Renal cortex interstitium (tissue), 11 donors: ENCODE measurements at regions not wholly inside any gene's neighbourhood (a gene's known extent, or its start where the extent isn't known, plus 50 kb on each side); places are given as distances from the start of the nearest gene placed in this dataset.
"Not testable (repeated sequence)": the region's sequence is repeated elsewhere in the genome, so short reads cannot be mapped to it uniquely, and the experiment has no call there.

Experiments used
- DNase-seq, 11 donors: peaks; one replicate each; pipeline ENCODE4 v3.0.0-alpha.2; 2013; ENCODE audit warnings: low read depth in 9 of 11, low spot score in 4 of 11; ENCODE audit errors: extremely low read depth in 1 of 11

GRCh38 chr2:198312596-198313483 lies 508.4 kb downstream of the PLCL1 start:
- no peak for DNase-seq

DNA sequence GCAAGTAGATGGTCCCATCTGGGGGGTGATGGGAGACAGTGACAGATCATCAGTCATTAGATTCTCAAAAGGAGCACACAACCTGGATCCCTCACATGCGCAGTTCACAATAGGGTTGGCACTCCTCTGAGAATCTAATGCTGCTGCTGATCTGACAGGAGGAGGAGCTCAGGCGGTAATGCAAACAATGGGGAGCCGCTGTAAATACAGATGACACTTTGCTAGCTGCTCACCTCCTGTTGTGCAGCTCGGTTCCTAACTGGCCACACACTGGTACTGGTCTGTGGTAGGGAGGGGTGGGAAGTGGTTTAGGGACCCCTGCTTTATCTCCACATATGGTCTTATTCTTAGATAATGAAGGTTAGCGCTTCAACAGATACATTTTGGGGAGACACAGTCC lies 506.6 kb downstream of the PLCL1 start:
- DNase-seq = no peak

GRCh38 chr2:198309673-198310280 lies 505.4 kb downstream of the PLCL1 start:
- peak in 10 of 11 donors; percentile 30 to 61 (median 41) for DNase-seq

- no peak for DNase-seq
Measured at GRCh38 chr2:198309081-198309480, 504.7 kb downstream of the PLCL1 start.

GRCh38 chr2:198308368-198308767 lies 504.0 kb downstream of the PLCL1 start:
- DNase-seq = no peak

DNA sequence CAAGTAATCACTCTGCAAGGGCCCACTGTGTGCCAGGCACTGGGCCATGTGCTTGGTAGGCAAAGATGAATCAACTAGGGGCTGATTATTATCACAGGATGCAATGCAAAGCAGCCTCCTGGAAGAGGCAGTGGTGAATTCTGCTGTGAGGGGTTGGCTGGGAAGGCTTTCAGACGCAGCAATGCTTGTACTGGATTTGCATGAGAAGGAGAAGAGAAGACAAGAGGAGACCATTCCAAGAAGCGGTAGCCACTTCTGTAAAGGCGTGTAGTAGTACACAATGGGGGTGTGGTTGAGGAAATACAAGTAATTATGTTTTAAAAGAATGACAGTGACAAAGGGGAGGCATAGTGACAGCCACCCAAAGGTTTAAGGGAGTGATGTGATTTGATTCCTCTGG lies 502.7 kb downstream of the PLCL1 start:
- DNase-seq = no peak

DNA sequence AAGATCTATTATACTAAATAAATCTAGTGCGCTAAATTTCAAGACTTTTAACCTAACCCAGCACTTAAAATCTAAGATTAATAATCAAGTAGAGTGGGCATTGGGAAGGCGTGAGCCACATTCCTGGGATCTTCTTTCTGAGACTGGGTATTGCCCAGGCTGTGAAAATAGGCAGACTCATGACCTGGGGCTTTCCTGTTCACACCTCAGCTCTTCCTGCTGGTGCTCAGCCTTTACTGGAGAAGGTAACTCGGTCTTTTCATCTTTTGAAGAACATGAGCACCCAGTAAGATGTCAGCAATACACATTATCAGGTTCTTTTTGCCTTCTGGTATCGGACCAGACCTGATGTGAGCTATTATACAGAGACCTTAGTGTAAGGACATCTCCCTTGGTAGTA lies 500.5 kb downstream of the PLCL1 start:
- no peak for DNase-seq

DNA sequence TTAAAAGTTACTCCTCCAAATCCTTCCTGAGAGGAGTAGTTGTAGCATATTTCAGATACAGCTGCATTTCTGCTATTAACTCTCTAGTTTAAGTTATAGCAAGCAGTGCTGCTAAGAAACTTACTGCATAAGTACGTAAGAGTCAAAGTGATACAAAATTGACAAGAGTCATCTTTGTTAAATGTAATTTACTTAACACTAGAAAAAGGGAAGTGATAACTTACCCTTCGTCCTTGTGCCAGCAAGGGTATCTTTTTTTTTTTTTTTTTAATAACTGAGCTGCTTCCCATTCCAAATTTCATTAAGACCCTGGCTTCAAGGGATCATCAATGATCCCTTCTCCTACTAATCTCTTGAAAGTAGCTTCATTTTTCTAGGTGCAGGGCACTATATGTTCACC lies 493.0 kb downstream of the PLCL1 start:
- DNase-seq = no peak

- peak; percentile 47 to 80 (median 66) for DNase-seq
Measured at GRCh38 chr2:198296665-198297308, 492.4 kb downstream of the PLCL1 start.

- no peak for DNase-seq
Measured at GRCh38 chr2:198293281-198293680, 488.9 kb downstream of the PLCL1 start.

DNA sequence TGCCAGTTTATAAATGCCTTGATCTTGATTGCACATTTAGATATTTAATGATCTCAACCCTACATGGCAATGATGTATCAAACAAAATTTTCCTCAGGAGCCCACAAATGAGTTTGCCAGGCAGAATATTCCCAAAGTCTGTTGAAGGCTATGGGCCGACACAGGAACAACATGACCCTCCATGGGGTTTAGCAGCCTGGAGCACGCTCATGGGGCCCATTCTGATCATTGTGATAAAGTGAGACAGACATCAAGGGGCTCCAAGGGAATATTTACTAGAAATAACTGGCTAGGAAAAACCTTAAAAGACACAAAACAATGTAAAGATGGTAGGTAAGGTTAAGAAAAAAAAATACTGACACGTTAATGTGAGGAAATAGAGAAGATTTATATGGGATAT lies 485.4 kb downstream of the PLCL1 start:
- no peak for DNase-seq

DNA sequence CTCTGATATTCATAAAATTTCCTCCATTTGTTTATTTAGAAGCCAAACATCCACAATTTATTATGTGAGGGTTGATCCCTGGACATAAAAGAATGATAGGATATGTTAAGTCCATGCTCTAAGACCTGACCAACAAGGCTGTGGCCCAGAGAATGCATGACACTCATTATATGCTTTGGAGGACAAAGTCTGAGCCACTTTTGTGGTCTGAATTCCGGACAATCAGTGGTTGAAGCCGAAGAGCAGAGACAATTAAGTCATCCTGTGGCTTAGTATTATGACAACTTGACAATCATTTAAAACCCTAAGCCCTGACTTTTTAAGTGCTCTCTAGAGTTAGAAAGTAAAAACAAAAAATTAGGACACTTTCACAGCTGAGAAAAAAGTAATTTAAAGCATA lies 483.3 kb downstream of the PLCL1 start:
- no peak for DNase-seq

- no peak for DNase-seq
Measured at GRCh38 chr2:198285216-198285615, 480.8 kb downstream of the PLCL1 start.

- no peak for DNase-seq
Measured at GRCh38 chr2:198283146-198283545, 478.8 kb downstream of the PLCL1 start.

GRCh38 chr2:198282061-198282460 lies 477.7 kb downstream of the PLCL1 start:
- DNase-seq = no peak

DNA sequence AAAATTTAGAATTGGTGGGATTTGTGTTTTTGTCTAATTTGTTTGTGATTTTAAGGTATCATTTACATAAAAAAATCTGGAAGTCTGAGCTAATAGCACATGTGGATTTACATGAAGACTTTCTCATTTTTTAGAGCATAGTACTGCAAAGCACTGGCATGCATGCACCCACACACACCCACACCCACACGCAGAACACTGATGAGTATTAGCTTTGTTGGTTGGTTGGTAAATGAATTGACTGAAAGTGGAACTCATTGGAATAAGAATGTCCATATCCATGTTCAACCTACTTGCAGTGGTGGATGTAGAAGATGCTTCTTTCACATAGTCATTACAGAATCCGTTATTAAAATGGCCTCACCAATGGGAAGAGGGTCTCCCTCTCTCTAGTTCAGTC lies 475.8 kb downstream of the PLCL1 start:
- DNase-seq = no peak

DNA sequence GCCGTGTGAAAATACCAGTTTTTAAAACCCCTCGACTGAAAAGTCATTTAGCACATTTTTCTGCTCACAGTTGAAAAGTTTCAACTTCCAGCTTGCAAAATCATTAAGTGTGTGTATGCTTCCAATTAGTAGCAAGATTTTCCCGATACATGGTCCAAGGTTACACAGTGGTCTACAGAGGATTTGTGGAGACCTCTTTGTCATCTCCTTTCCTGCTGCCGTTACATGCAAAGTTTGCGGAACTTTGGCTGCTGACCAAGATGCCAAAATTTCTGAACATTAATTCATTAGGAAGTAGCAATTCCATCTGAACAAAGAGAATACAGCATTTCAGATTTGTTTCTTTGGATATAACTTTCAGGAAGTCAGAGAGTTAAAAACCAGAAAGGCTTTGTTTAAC lies 474.6 kb downstream of the PLCL1 start:
- DNase-seq = no peak

- no peak for DNase-seq
Measured at GRCh38 chr2:198277181-198277580, 472.8 kb downstream of the PLCL1 start.

DNA sequence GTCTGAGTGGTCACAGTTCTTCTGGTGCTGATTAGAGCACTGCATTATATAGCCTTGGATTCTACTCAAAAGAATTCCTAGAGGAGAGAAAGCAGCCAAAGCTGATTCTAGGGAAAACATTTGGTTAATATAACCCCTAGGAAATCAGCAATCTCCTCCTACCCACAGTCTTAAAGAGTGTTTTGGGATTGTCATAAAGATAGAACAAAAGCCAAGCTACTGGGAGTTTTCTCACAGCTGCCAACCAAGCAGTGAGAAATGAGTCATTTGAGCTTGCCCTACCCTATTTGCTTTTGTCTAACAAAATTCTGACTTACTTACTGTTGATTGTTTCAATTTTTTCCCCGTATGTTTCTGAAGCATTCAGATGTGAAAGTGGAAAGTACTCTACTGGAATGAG lies 469.3 kb downstream of the PLCL1 start:
- no peak for DNase-seq

- not testable (repeated sequence) for DNase-seq
Measured at GRCh38 chr2:198270157-198270556, 465.8 kb downstream of the PLCL1 start.
